Caco-2 (cell line): ENCODE measurements at regions not wholly inside any gene's neighbourhood (a gene's known extent, or its start where the extent isn't known, plus 50 kb on each side); places are given as distances from the start of the nearest gene placed in this dataset.

Source experiments
- BruUV-seq: library from RNA; stranded (reverse); fragments of 400-500 nt; replicated peaks from 2 replicates; lab custom pipeline; 2021; lab: Mats Ljungman, UMichigan
- CTCF ChIA-PET: fragments of 300-600 bp; sonication (Branson Sonifier 250); formaldehyde crosslinking; loops from one replicate; lab custom pipeline; 2022; ENCODE audit warnings: antibody characterized with exemption; lab: Charles Lee
- POLR2A ChIA-PET: fragments of 300-600 bp; sonication (Branson Sonifier 250); formaldehyde crosslinking; loops from one replicate; lab custom pipeline; 2022; ENCODE audit warnings: antibody characterized with exemption; lab: Charles Lee
- DNase-seq, 2 experiments: peaks; one replicate each; pipeline versions ENCODE4 v3.0.0 to v3.0.0-alpha.2; 2020 to 2022
- H3K27me3 ChIP-seq: replicated peaks from 2 replicates; pipeline ENCODE4 v1.6.0; 2011; ENCODE audit warnings: low read length; ENCODE audit not compliant: control insufficient read depth, insufficient read depth
- H3K36me3 ChIP-seq: 2 replicates; pipeline ENCODE4 v1.5.1; 2011; ENCODE audit warnings: low read length; ENCODE audit not compliant: control insufficient read depth, insufficient read depth
- H3K4me1 ChIP-seq: fragments of 250-450 bp; sonication (Bioruptor Pico); 2 replicates; pipeline ENCODE4 v1.5.1; 2020; ENCODE audit warnings: mild to moderate bottlenecking
- H3K4me3 ChIP-seq: 2 replicates; pipeline ENCODE4 v1.5.1; 2011; ENCODE audit warnings: low read depth, mild to moderate bottlenecking, control low read depth, low read length
- H3K9me3 ChIP-seq: fragments of 250-450 bp; sonication (Bioruptor Pico); 2 replicates; pipeline ENCODE4 v1.5.1; 2020; ENCODE audit warnings: mild to moderate bottlenecking, moderate library complexity
- H3K27ac Mint-ChIP-seq: one replicate; pipeline ENCODE4 v1.8.0; 2022; ENCODE audit warnings: mixed read lengths; ENCODE audit not compliant: unreplicated experiment
- H3K27me3 Mint-ChIP-seq: one replicate; pipeline ENCODE4 v1.8.0; 2022; ENCODE audit warnings: mixed read lengths; ENCODE audit not compliant: insufficient read depth, unreplicated experiment
- H3K36me3 Mint-ChIP-seq: one replicate; pipeline ENCODE4 v1.8.0; 2022; ENCODE audit warnings: mild to moderate bottlenecking, mixed read lengths; ENCODE audit not compliant: insufficient read depth, unreplicated experiment
- H3K4me1 Mint-ChIP-seq: one replicate; pipeline ENCODE4 v1.8.0; 2022; ENCODE audit warnings: low read depth, mixed read lengths; ENCODE audit not compliant: unreplicated experiment
- H3K4me3 Mint-ChIP-seq: one replicate; pipeline ENCODE4 v1.8.0; 2022; ENCODE audit warnings: mild to moderate bottlenecking, moderate library complexity, mixed read lengths; ENCODE audit not compliant: unreplicated experiment
- H3K9me3 Mint-ChIP-seq: one replicate; pipeline ENCODE4 v1.8.0; 2022; ENCODE audit warnings: mixed read lengths; ENCODE audit not compliant: unreplicated experiment
- intact Hi-C: fragments of 100-400 bp; cut with micrococcal nuclease; formaldehyde crosslinking; loops from one replicate; pipeline ENCODE4 v1.10.0; 2022; ENCODE audit not compliant: unreplicated experiment
- TF ChIP-seq, protein P1 (sequence below), 2 experiments: fragments of 200-600 bp in 1 of 2; IDR thresholded peaks; 1 replicate in 1 of 2; 2 replicates in 1 of 2; pipeline versions ENCODE4 v1.5.1 to v1.8.0; 2011 to 2022; ENCODE audit warnings: antibody characterized with exemption in 1 of 2, control low read depth in 1 of 2, inconsistent platforms in 1 of 2, low read depth in 1 of 2, low read length in 1 of 2, mild to moderate bottlenecking in 1 of 2, moderate library complexity in 1 of 2; ENCODE audit not compliant: insufficient read depth in 1 of 2, severe bottlenecking in 1 of 2, unreplicated experiment in 1 of 2

DNA sequence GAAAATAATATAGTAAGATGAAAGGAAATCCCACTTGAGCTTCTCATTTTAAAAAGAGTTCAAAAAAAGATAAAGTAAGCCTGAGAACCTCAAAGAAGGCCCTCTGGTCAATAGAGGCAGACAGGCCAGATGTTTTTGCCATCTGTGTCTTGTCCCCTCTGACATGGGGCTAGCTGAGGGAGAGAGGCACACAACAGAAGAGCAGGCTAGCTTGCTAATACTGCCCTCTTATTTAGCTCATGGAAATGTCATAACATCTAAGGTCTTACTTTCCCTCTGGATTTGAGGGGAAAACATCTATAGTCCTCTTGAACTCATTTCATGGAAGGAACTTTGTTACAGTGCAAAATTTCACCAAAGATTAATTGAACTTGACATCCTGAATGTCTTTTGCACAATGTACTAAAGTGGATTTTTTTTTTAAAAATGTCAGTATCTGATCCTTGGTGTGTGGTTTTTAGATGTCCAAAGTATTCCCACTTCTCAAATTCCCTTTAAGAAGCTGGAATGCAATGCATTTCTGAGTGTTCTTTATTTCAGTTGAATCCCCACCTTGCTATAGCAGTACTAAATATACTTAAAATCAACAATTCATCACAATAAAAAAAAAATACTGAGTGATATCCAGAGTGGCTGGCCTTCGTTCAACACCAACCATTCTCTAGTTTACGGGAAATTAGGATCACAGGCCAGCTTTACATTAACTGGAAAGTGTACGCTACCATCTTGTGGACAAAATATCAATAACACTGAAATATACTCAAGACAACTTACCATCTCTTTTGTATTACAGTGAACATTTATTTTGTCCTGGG is 176.7 kb downstream of the PAH start:
- no peak overlapping the region for H3K4me3 Mint-ChIP-seq
- Histone ChIP-seq H3K4me1 (no peaks in the 10 kb centered on the region), H3K9me3 (no peaks in the 10 kb centered on the region), H3K36me3 (no peaks in the 10 kb centered on the region), H3K27me3 (no peaks in the 10 kb centered on the region), H3K4me3 (no peak overlapping the region)
- CTCF ChIA-PET, result interaction anchor here (0.6 kb wide), 1 partner anchor 439 kb away, joined by 3 read pairs; no protein-coding TSS in a partner anchor
- no peaks in the 10 kb centered on the region for H3K27me3 Mint-ChIP-seq
- H3K36me3 Mint-ChIP-seq, result no peaks in the 10 kb centered on the region
- H3K4me1 Mint-ChIP-seq, result no peaks in the 10 kb centered on the region
- peaks cover 9% of the 10 kb centered on the region for H3K9me3 Mint-ChIP-seq
- DNase-seq, result peak in 1 of 2 experiments; percentile 4
- TF ChIP-seq, protein P1, sequence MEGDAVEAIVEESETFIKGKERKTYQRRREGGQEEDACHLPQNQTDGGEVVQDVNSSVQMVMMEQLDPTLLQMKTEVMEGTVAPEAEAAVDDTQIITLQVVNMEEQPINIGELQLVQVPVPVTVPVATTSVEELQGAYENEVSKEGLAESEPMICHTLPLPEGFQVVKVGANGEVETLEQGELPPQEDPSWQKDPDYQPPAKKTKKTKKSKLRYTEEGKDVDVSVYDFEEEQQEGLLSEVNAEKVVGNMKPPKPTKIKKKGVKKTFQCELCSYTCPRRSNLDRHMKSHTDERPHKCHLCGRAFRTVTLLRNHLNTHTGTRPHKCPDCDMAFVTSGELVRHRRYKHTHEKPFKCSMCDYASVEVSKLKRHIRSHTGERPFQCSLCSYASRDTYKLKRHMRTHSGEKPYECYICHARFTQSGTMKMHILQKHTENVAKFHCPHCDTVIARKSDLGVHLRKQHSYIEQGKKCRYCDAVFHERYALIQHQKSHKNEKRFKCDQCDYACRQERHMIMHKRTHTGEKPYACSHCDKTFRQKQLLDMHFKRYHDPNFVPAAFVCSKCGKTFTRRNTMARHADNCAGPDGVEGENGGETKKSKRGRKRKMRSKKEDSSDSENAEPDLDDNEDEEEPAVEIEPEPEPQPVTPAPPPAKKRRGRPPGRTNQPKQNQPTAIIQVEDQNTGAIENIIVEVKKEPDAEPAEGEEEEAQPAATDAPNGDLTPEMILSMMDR (IDR thresholded peaks at IDR 0.05; ENCODE audit: insufficient read depth in 1 of 2, low read depth in 1 of 2, low read length in 1 of 2, severe bottlenecking in 1 of 2, unreplicated experiment in 1 of 2), result peak in 1 of 2 experiments; percentile 36
- H3K27ac Mint-ChIP-seq, result no peak overlapping the region
- BruUV-seq, result no TSS peak
- POLR2A ChIA-PET, result no interaction called here
- intact Hi-C loops, result loop anchor here (1.0 to 5.0 kb wide), 4 partner anchors 440 to 801 kb away; no protein-coding TSS in a partner anchor

DNA sequence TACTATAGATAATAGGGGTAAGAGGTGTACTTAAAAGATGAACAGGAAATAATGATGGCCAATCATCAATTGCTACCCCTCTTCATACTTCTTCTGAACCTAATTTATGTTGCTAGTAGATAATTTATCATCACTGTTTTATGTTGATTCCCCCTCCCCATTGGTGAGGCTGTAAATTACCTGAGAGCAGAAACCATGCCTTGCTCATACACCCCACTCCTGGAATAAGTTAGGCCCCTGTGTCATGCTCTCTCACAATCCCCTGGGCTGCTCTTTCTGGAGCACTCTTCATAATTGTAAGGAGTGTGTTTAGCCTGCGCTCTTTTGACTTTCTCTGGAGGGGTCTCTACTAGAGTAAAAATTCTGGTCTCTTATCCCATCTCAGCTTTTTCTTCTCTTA is 180.7 kb downstream of the PAH start:
- ChIA-PET POLR2A (no interaction called here), CTCF (no interaction called here)
- Mint-ChIP-seq H3K36me3 (no peaks in the 10 kb centered on the region), H3K9me3 (peaks cover 9% of the 10 kb centered on the region), H3K4me3 (no peak overlapping the region), H3K4me1 (no peaks in the 10 kb centered on the region), H3K27ac (no peak overlapping the region), H3K27me3 (no peaks in the 10 kb centered on the region)
- no peaks in the 10 kb centered on the region for H3K9me3 ChIP-seq
- TF ChIP-seq, protein P1 (IDR thresholded peaks at IDR 0.05; ENCODE audit: insufficient read depth in 1 of 2, low read depth in 1 of 2, low read length in 1 of 2, severe bottlenecking in 1 of 2, unreplicated experiment in 1 of 2), result no peak
- H3K4me1 ChIP-seq, result no peaks in the 10 kb centered on the region
- DNase-seq, result no peak
- BruUV-seq, result no TSS peak
- intact Hi-C loops, result no loop called here
- no peak overlapping the region for H3K4me3 ChIP-seq
- H3K36me3 ChIP-seq, result no peaks in the 10 kb centered on the region
- no peaks in the 10 kb centered on the region for H3K27me3 ChIP-seq

DNA sequence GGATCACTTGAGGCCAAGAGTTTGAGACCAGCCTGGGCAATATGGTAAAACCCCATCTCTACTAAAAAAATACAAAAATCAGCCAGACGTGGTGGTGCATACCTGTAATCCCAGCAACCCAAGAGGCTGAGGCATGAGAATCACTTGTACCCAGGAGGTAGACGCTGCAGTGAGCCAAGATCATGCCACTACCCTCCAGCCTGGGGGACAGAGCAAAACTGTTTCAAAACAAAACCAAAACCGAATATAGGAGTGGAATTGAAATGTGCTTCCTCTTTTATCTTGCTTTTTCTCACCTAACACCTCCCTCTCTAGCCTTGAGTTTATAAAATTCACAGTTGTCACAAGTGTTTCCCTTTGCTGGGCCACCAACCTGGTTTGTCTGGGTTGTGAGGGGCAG is 181.9 kb downstream of the PAH start:
- H3K4me1 ChIP-seq, result no peaks in the 10 kb centered on the region
- H3K9me3 Mint-ChIP-seq, result peaks cover 9% of the 10 kb centered on the region
- H3K27me3 Mint-ChIP-seq, result peaks cover 3% of the 10 kb centered on the region
- ChIA-PET POLR2A (no interaction called here), CTCF (no interaction called here)
- intact Hi-C loops, result no loop called here
- H3K36me3 ChIP-seq, result no peaks in the 10 kb centered on the region
- no peak overlapping the region for H3K4me3 ChIP-seq
- H3K36me3 Mint-ChIP-seq, result no peaks in the 10 kb centered on the region
- no peaks in the 10 kb centered on the region for H3K27me3 ChIP-seq
- BruUV-seq, result no TSS peak
- no peaks in the 10 kb centered on the region for H3K9me3 ChIP-seq
- H3K4me1 Mint-ChIP-seq, result no peaks in the 10 kb centered on the region
- H3K27ac Mint-ChIP-seq, result no peak overlapping the region
- TF ChIP-seq, protein P1 (IDR thresholded peaks at IDR 0.05; ENCODE audit: insufficient read depth in 1 of 2, low read depth in 1 of 2, low read length in 1 of 2, severe bottlenecking in 1 of 2, unreplicated experiment in 1 of 2), result no peak
- no peak for DNase-seq
- no peak overlapping the region for H3K4me3 Mint-ChIP-seq
